CD4-positive, alpha-beta T cell (primary cell): ENCODE measurements at regions not wholly inside any gene's neighbourhood (a gene's known extent, or its start where the extent isn't known, plus 50 kb on each side); places are given as distances from the start of the nearest gene placed in this dataset.

Experiments
- ATAC-seq: fragments of 200-7000 bp; cut with Tn5 transposase; one replicate; pipeline ENCODE4 v1.10.0; 2022; ENCODE audit warnings: mild to moderate bottlenecking; ENCODE audit not compliant: poor library complexity
- CTCF ChIA-PET: fragments of 350-600 bp; sonication (Branson Sonifier 250); formaldehyde crosslinking; loops from one replicate; lab custom pipeline; 2021; ENCODE audit warnings: antibody characterized with exemption, inconsistent platforms; lab: Charles Lee
- POLR2A ChIA-PET: fragments of 350-600 bp; sonication (Branson Sonifier 250); formaldehyde crosslinking; loops from one replicate; lab custom pipeline; 2021; ENCODE audit warnings: antibody characterized with exemption, inconsistent platforms; lab: Charles Lee
- DNase-seq, 14 experiments: peaks; one replicate each; pipeline ENCODE4 v3.0.0-alpha.2; 2013 to 2020; ENCODE audit warnings: mixed read lengths in 2 of 14
- H3K27ac ChIP-seq, 2 donors: one replicate each; pipeline versions ENCODE4 v1.5.1 to v1.7.0; 2013; ENCODE audit warnings: low read length in 2 of 2, low read depth in 1 of 2, mild to moderate bottlenecking in 1 of 2
- H3K27me3 ChIP-seq, 2 experiments: 1 replicate in 1 of 2; 2 replicates in 1 of 2; pipeline versions ENCODE4 v1.6.1 to v1.7.0; 2013; ENCODE audit warnings: low read length in 2 of 2, control low read depth in 1 of 2, mild to moderate bottlenecking in 1 of 2, moderate library complexity in 1 of 2; ENCODE audit not compliant: insufficient read depth in 2 of 2, control insufficient read depth in 1 of 2
- H3K36me3 ChIP-seq: one replicate; pipeline ENCODE4 v1.6.1; 2013; ENCODE audit warnings: low read length, control low read depth; ENCODE audit not compliant: insufficient read depth
- H3K4me1 ChIP-seq: one replicate; pipeline ENCODE4 v1.6.1; 2013; ENCODE audit warnings: low read length, control low read depth; ENCODE audit not compliant: insufficient read depth
- H3K4me3 ChIP-seq: one replicate; pipeline ENCODE4 v1.5.1; 2013; ENCODE audit warnings: mild to moderate bottlenecking, low read length, moderate library complexity
- H3K9me3 ChIP-seq, 2 experiments: 1 replicate in 1 of 2; 2 replicates in 1 of 2; pipeline versions ENCODE4 v1.6.1 to v1.7.0; 2013; ENCODE audit warnings: low read length in 2 of 2, mild to moderate bottlenecking in 2 of 2, control low read depth in 1 of 2, moderate library complexity in 1 of 2; ENCODE audit not compliant: control insufficient read depth in 1 of 2, insufficient read depth in 1 of 2
- H3K27ac Mint-ChIP-seq: one replicate; pipeline ENCODE4 v1.8.0; 2020; ENCODE audit warnings: mixed read lengths
- H3K27me3 Mint-ChIP-seq: one replicate; pipeline ENCODE4 v1.8.0; 2021; ENCODE audit warnings: mixed read lengths
- H3K36me3 Mint-ChIP-seq: one replicate; pipeline ENCODE4 v1.8.0; 2021; ENCODE audit warnings: low read depth, mixed read lengths
- H3K4me1 Mint-ChIP-seq: one replicate; pipeline ENCODE4 v1.8.0; 2021; ENCODE audit warnings: low read depth, mixed read lengths
- H3K4me3 Mint-ChIP-seq: one replicate; pipeline ENCODE4 v1.8.0; 2020; ENCODE audit warnings: mild to moderate bottlenecking, mixed read lengths
- H3K9me3 Mint-ChIP-seq: one replicate; pipeline ENCODE4 v1.8.0; 2020; ENCODE audit warnings: mixed read lengths
- CTCF ChIP-seq: fragments of 200-600 bp; IDR thresholded peaks from one replicate; pipeline ENCODE4 v1.8.0; 2022; ENCODE audit warnings: antibody characterized with exemption, mild to moderate bottlenecking
- intact Hi-C, 2 experiments: fragments of 100-400 bp; cut with DNase I in 1 of 2; cut with micrococcal nuclease in 1 of 2; formaldehyde crosslinking; loops; one replicate each; pipeline versions ENCODE4 v1.15.1 to v1.9.0; 2023 to 2025; cut with DNase I, micrococcal nuclease

GRCh38 chr1:55585402-55585792 is 370.2 kb upstream of the USP24 start:
- Histone ChIP-seq H3K27me3 (no peaks in the 10 kb centered on the region), H3K27ac (no peak overlapping the region), H3K36me3 (no peaks in the 10 kb centered on the region), H3K4me3 (no peak overlapping the region), H3K4me1 (no peaks in the 10 kb centered on the region), H3K9me3 (no peaks in the 10 kb centered on the region)
- CTCF ChIA-PET = no interaction called here
- ATAC-seq (no peak), DNase-seq (no peak)
- Mint-ChIP-seq H3K4me3 (no peak overlapping the region), H3K36me3 (no peaks in the 10 kb centered on the region), H3K27ac (no peak overlapping the region), H3K9me3 (no peaks in the 10 kb centered on the region), H3K4me1 (no peaks in the 10 kb centered on the region), H3K27me3 (peaks cover 25% of the 10 kb centered on the region)
- intact Hi-C loops = no loop called here
- POLR2A ChIA-PET = no interaction called here
- TF ChIP-seq CTCF = no peak

GRCh38 chr1:55584526-55585401 is 369.6 kb upstream of the USP24 start:
- CTCF ChIA-PET = no interaction called here
- Histone ChIP-seq H3K4me3 (no peak overlapping the region), H3K36me3 (no peaks in the 10 kb centered on the region), H3K27me3 (no peaks in the 10 kb centered on the region), H3K9me3 (no peaks in the 10 kb centered on the region), H3K27ac (no peak overlapping the region), H3K4me1 (no peaks in the 10 kb centered on the region)
- H3K27ac Mint-ChIP-seq = no peak overlapping the region
- intact Hi-C loops = no loop called here
- no peaks in the 10 kb centered on the region for H3K9me3 Mint-ChIP-seq
- H3K27me3 Mint-ChIP-seq = peaks cover 27% of the 10 kb centered on the region
- H3K36me3 Mint-ChIP-seq = no peaks in the 10 kb centered on the region
- no peak overlapping the region for H3K4me3 Mint-ChIP-seq
- no peak for ATAC-seq
- no peak for DNase-seq
- no peaks in the 10 kb centered on the region for H3K4me1 Mint-ChIP-seq
- POLR2A ChIA-PET = no interaction called here
- no peak for TF ChIP-seq CTCF

DNA sequence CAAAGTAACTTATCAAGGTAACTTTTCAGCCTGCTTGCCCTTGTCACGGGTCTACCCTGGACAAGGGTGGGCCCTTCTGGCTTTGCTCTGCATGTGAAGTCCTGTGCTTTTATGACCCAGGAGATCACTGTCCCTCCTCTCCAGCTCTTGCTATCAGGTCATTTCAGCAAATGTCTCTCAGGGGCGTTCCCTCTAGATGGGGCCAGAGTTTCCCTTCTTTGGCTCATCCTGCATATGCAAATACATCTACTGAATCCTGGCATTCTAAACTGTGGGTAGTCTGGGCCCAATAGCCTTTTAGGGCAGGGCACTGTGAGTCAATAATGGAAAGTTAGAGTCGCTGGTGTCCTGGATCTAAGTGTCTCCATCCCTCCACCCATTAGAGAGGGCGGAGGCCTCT is 366.9 kb upstream of the USP24 start:
- Mint-ChIP-seq H3K9me3 (no peaks in the 10 kb centered on the region), H3K36me3 (no peaks in the 10 kb centered on the region), H3K4me1 (no peaks in the 10 kb centered on the region), H3K4me3 (no peak overlapping the region), H3K27ac (no peak overlapping the region), H3K27me3 (peaks cover 32% of the 10 kb centered on the region)
- ChIA-PET POLR2A (no interaction called here), CTCF (no interaction called here)
- no peak overlapping the region for H3K27ac ChIP-seq
- H3K9me3 ChIP-seq = no peaks in the 10 kb centered on the region
- H3K36me3 ChIP-seq = no peaks in the 10 kb centered on the region
- no peaks in the 10 kb centered on the region for H3K4me1 ChIP-seq
- H3K4me3 ChIP-seq = no peak overlapping the region
- no peak for TF ChIP-seq CTCF
- H3K27me3 ChIP-seq = peaks cover 0 to 3% of the 10 kb centered on the region in 2 experiments
- intact Hi-C loops = no loop called here
- no peak for DNase-seq
- ATAC-seq = no peak
